ENCODE measurements at regions not wholly inside any gene's neighbourhood (a gene's known extent, or its start where the extent isn't known, plus 50 kb on each side); places are given as distances from the start of the nearest gene placed in this dataset.

DNA sequence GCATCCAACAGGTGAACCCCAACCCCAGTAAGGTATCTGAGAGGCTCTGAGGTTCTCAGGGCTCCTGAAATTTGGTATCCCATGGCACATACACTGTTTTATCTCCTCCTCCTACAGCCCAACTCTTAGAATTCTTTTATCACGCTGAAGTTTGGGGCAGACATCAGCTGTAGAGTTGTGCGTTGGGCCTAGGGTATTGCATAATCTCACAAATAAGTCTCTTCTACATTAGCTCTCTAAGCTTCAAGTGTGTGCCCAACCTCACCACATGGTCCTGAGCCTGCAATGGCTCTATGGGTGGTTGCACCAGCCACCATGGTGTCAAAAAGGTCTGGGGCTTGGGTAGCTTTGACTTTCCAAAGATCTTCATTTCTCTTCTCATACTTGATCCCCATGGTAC lies 603.0 kb downstream of the BUD13 start:
- TF ChIP-seq, protein P1, sequence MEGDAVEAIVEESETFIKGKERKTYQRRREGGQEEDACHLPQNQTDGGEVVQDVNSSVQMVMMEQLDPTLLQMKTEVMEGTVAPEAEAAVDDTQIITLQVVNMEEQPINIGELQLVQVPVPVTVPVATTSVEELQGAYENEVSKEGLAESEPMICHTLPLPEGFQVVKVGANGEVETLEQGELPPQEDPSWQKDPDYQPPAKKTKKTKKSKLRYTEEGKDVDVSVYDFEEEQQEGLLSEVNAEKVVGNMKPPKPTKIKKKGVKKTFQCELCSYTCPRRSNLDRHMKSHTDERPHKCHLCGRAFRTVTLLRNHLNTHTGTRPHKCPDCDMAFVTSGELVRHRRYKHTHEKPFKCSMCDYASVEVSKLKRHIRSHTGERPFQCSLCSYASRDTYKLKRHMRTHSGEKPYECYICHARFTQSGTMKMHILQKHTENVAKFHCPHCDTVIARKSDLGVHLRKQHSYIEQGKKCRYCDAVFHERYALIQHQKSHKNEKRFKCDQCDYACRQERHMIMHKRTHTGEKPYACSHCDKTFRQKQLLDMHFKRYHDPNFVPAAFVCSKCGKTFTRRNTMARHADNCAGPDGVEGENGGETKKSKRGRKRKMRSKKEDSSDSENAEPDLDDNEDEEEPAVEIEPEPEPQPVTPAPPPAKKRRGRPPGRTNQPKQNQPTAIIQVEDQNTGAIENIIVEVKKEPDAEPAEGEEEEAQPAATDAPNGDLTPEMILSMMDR (IDR thresholded peaks at IDR 0.05 in 4 of 5, conservative IDR thresholded peaks at IDR 0.05 in 1 of 5) = no peak
- TF ChIP-seq POLR2A (IDR thresholded peaks at IDR 0.05) = no peak

All from gastrocnemius medialis (tissue), 4 donors.